Activated naive CD4-positive, alpha-beta T cell treated with anti-CD3 and anti-CD28 coated beads, Interleukin-2, amount 10 ng/mL, durations not matched to agents 7 days and 5 days (primary cell): ENCODE measurements at regions not wholly inside any gene's neighbourhood (a gene's known extent, or its start where the extent isn't known, plus 50 kb on each side); places are given as distances from the start of the nearest gene placed in this dataset.

ENCODE experiments used
- CTCF ChIA-PET: fragments of 350-600 bp; sonication (Branson Sonifier 250); formaldehyde crosslinking; loops from one replicate; lab custom pipeline; 2021; ENCODE audit warnings: antibody characterized with exemption; lab: Charles Lee
- DNase-seq: peaks from one replicate; pipeline ENCODE4 v3.0.0-alpha.2; 2020
- H3K27ac Mint-ChIP-seq: one replicate; pipeline ENCODE4 v1.8.0; 2021; ENCODE audit warnings: mild to moderate bottlenecking, moderate library complexity, mixed read lengths
- H3K27me3 Mint-ChIP-seq: one replicate; pipeline ENCODE4 v1.8.0; 2021; ENCODE audit warnings: mild to moderate bottlenecking, mixed read lengths
- H3K36me3 Mint-ChIP-seq: one replicate; pipeline ENCODE4 v1.8.0; 2021; ENCODE audit warnings: mixed read lengths
- H3K4me1 Mint-ChIP-seq: one replicate; pipeline ENCODE4 v1.8.0; 2021; ENCODE audit warnings: mixed read lengths
- H3K4me3 Mint-ChIP-seq: one replicate; pipeline ENCODE4 v1.8.0; 2021; ENCODE audit warnings: mild to moderate bottlenecking, moderate library complexity, mixed read lengths
- H3K9me3 Mint-ChIP-seq: one replicate; pipeline ENCODE4 v1.8.0; 2021; ENCODE audit warnings: mixed read lengths

DNA sequence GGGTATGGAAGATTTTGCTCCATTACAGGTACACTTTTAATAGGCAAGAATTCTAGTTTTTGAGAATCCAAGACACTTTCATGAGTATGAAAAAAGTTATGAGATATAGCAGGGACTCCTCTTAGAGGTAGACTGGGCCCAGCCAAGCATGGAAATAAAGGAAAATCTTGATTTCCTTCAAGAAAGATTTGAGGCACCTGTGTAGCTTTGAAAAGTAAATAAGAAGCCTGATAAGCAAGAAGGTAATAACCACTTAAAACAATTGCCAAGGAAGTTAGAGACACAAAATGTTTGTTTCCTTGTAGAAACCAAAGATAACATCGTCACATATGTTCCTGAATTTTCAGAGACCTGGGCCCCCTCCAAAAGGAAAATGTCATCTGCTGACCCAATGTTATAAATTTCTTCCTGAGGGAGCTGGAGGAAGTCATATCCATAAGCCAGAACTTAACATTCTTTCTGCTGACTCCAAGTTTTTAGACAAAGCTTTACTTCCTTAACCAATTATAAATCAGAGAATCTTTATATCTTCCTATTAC is 314.5 kb upstream of the ANO3 start:
- Mint-ChIP-seq H3K36me3 (no peaks in the 10 kb centered on the region), H3K27me3 (no peaks in the 10 kb centered on the region), H3K9me3 (peaks cover 2% of the 10 kb centered on the region), H3K4me1 (no peaks in the 10 kb centered on the region), H3K27ac (no peak overlapping the region), H3K4me3 (no peak overlapping the region)
- CTCF ChIA-PET, result interaction anchor here (1.1 kb wide), 1 partner anchor 27 kb away, joined by 3 read pairs; no protein-coding TSS in a partner anchor
- DNase-seq, result no peak

DNA sequence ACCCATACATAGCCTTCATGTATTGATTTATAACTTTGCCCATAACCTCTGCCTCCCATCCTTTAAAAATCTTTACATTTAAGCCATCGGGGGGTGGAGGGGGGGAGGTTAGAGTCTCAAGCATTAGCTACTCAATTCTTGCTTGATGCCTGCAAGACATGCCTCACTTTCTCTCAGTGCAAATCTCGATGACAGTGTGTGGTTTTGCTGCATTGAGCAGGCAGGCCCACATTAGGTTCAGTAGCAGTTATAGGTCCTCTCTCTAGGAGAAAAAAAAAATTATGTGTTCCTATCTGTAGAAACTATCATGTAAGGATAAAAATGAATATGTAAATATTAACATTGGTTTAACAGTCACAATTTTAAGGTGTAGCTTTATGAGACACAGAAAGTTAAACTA is 314.0 kb upstream of the ANO3 start:
- Mint-ChIP-seq H3K4me3 (no peak overlapping the region), H3K9me3 (peaks cover 2% of the 10 kb centered on the region), H3K4me1 (no peaks in the 10 kb centered on the region), H3K36me3 (no peaks in the 10 kb centered on the region), H3K27me3 (no peaks in the 10 kb centered on the region), H3K27ac (no peak overlapping the region)
- CTCF ChIA-PET, result interaction anchor here (1.1 kb wide), 1 partner anchor 27 kb away, joined by 3 read pairs; no protein-coding TSS in a partner anchor
- no peak for DNase-seq

DNA sequence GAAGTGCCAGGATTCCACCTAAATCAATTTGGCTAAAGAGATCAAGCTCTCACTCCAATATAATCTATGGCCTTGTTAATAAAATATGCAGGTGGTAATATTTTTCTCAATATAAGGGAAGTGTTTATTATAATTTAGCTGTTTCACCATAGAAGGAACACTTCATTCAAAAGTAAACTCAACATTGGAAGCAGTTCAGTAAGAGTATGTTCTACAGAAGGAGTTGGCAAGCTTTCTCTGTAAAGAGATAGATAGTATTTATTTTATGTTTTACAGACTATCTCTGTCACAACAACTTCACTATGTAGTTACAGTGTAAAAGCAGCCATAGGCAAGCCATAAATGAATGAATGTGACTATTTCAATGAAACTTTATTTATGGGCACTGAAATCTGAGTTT is 313.6 kb upstream of the ANO3 start:
- no peaks in the 10 kb centered on the region for H3K27me3 Mint-ChIP-seq
- H3K9me3 Mint-ChIP-seq, result peaks cover 2% of the 10 kb centered on the region
- CTCF ChIA-PET, result interaction anchor here (1.1 kb wide), 1 partner anchor 26 kb away, joined by 3 read pairs; no protein-coding TSS in a partner anchor
- no peaks in the 10 kb centered on the region for H3K36me3 Mint-ChIP-seq
- no peak for DNase-seq
- H3K27ac Mint-ChIP-seq, result no peak overlapping the region
- no peaks in the 10 kb centered on the region for H3K4me1 Mint-ChIP-seq
- no peak overlapping the region for H3K4me3 Mint-ChIP-seq

DNA sequence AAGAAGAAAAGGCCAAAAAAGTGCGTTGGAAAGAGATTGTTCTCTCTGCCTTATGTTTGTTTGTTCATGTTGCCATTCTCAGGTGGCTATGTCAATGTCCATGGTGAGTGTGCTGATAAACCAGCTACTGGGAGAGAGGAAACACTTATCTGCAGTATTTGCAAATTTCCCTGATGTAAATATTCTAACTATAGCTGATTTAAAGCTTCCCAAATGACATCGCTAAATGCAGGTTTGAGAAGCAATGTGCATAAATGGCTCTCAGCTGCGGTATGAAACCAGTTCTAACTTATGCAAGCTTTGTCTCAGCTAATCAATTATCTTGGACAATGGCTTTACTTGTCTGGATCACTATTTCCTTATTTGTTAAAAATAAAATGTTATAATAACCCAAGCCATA is 312.5 kb upstream of the ANO3 start:
- Mint-ChIP-seq H3K4me1 (no peaks in the 10 kb centered on the region), H3K9me3 (peaks cover 4% of the 10 kb centered on the region), H3K4me3 (no peak overlapping the region), H3K36me3 (no peaks in the 10 kb centered on the region), H3K27me3 (no peaks in the 10 kb centered on the region), H3K27ac (no peak overlapping the region)
- no peak for DNase-seq
- CTCF ChIA-PET, result no interaction called here

DNA sequence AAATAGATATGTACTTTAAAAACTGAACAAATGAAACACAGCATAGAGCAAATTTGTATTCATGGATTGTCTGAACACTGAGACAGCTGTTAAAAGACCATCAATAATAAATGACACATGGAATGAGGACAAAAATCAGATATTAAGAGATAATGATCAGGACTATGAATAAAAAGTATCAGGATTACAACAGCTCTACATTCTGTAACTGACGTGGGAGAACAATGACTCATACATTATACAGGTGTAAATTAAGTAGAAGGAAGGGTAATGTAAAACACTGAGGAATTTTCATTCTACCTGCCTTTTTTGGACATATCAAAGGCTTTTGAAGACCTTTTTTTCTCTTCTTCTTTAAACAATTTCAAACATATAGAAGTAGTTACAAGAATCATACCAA is 310.9 kb upstream of the ANO3 start:
- Mint-ChIP-seq H3K27me3 (no peaks in the 10 kb centered on the region), H3K4me3 (no peak overlapping the region), H3K36me3 (no peaks in the 10 kb centered on the region), H3K27ac (no peak overlapping the region), H3K9me3 (peaks cover 7% of the 10 kb centered on the region), H3K4me1 (no peaks in the 10 kb centered on the region)
- DNase-seq, result no peak
- CTCF ChIA-PET, result no interaction called here

DNA sequence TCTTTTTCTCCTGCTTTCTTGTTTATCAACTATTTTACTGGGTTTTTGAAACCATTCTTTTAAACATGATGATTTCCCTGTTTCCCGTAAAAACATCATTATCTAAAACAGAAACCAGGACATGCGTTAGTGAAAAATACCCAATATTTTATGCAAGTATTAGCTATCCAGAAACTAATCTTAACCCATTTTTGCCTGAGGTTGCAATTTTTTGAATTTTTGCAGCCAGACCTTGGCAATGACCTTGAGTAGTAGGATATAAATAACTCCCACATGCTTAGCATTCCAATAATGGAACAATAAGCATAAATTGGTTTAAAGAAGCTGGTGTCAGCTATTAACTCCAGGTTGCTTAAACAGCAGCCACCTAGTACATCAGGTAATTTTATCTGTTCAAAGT is 308.9 kb upstream of the ANO3 start:
- H3K27me3 Mint-ChIP-seq, result no peaks in the 10 kb centered on the region
- H3K4me3 Mint-ChIP-seq, result no peak overlapping the region
- peaks cover 7% of the 10 kb centered on the region for H3K9me3 Mint-ChIP-seq
- no peak for DNase-seq
- no peaks in the 10 kb centered on the region for H3K36me3 Mint-ChIP-seq
- CTCF ChIA-PET, result no interaction called here
- no peaks in the 10 kb centered on the region for H3K4me1 Mint-ChIP-seq
- no peak overlapping the region for H3K27ac Mint-ChIP-seq

DNA sequence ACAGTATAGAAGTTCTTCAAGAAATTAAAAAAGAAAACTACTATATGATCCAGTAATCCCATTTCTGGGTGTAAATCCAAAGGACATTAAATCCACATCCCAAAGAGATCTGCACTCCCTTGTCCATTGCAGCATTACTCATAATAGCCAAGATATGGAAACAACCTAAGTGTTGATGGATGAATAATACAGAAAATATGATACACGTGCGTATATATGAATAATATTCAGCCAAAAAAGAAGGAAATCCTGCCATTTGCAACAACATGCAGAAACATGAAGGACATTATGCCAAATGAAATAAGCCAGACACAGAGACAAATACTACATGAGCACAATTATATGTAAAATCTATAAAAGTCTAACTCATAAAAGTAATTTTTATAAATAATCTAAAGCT is 306.3 kb upstream of the ANO3 start:
- CTCF ChIA-PET, result no interaction called here
- Mint-ChIP-seq H3K36me3 (no peaks in the 10 kb centered on the region), H3K27me3 (no peaks in the 10 kb centered on the region), H3K4me3 (no peak overlapping the region), H3K9me3 (peaks cover 7% of the 10 kb centered on the region), H3K4me1 (no peaks in the 10 kb centered on the region), H3K27ac (no peak overlapping the region)
- DNase-seq, result no peak

DNA sequence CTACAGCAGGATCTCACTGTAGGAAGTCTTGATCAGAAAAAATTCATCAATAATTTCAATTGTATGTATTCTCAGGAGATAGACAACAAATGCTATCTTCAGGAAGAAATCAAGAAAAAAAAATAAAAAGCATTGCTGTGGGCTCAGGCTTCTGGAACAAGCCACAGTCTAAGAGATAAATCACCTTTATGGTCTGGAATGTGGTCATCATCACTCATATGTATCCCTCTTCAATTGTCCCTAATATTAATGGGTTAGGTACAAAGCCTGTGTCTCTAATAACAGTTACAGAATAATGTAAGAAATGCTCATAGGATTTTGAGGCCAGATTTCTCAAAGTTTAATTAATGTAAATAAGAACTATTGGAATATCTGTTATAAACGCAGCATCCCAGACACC is 305.9 kb upstream of the ANO3 start:
- H3K27ac Mint-ChIP-seq, result no peak overlapping the region
- CTCF ChIA-PET, result no interaction called here
- H3K9me3 Mint-ChIP-seq, result peaks cover 7% of the 10 kb centered on the region
- no peak overlapping the region for H3K4me3 Mint-ChIP-seq
- DNase-seq, result no peak
- no peaks in the 10 kb centered on the region for H3K27me3 Mint-ChIP-seq
- no peaks in the 10 kb centered on the region for H3K36me3 Mint-ChIP-seq
- no peaks in the 10 kb centered on the region for H3K4me1 Mint-ChIP-seq

DNA sequence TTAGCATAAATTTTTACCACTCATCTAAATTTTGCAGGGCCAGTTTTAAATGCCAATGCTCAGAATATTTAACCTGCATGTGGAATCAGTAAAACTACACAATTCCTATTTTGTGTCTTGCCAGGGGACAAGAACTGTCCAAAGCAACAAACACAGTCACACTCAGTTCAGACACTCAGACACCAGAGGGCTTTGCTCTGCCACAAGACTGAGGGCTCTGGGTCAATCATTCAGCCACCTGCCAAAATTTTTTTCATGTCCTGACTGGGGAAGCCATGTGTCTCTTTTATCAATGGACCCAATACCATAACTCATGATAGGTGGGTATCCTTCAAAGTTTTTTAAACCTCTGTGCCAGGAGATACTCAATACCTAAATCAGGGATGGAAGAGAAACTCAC is 304.0 kb upstream of the ANO3 start:
- Mint-ChIP-seq H3K27me3 (no peaks in the 10 kb centered on the region), H3K27ac (no peak overlapping the region), H3K4me3 (no peak overlapping the region), H3K36me3 (no peaks in the 10 kb centered on the region), H3K4me1 (no peaks in the 10 kb centered on the region), H3K9me3 (peaks cover 7% of the 10 kb centered on the region)
- DNase-seq, result no peak
- CTCF ChIA-PET, result no interaction called here

DNA sequence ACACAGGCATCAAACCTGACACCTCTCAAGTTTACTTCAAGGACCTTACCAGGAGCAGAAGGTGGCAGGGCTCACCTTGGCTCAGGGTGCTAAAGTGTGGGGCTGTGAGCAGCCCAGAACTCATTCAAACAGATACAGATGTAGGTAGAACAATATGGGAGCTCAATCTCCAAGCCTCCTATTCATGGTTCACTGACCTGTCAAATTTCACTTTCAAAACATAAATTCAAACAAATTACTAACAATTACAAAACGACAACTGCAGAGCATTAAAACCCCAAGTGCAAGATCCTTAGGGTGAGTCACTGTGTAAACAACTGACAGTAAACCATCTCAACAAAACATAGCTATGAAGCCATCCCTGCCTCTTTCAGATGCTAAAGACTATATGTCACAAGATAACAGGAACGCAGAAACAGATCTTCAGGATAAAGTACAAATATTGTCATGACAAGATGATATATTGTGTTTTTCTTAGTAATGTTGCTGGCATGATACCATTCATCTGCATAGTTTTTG is 303.5 kb upstream of the ANO3 start:
- Mint-ChIP-seq H3K27ac (no peak overlapping the region), H3K27me3 (no peaks in the 10 kb centered on the region), H3K9me3 (peaks cover 7% of the 10 kb centered on the region), H3K4me3 (no peak overlapping the region), H3K36me3 (no peaks in the 10 kb centered on the region), H3K4me1 (no peaks in the 10 kb centered on the region)
- DNase-seq, result no peak
- CTCF ChIA-PET, result no interaction called here

DNA sequence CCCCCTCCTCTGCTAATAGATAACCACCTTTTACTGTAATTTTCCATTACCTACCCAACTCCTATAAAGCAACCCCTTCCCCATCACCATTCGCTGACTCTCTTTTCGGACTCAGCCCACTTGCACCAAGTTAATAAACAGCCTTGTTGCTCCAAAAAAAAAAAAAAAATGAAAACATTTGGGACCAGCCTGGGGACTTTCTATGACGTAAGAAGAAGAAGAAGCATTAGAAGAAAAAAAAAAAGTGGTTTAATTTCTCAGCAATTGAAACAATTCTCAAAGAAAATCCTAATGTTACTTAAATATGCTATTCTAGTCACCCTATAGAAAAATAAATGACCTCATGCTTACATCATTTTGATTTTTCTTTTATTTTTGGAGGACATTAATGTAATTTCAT is 301.5 kb upstream of the ANO3 start:
- no peak overlapping the region for H3K4me3 Mint-ChIP-seq
- H3K36me3 Mint-ChIP-seq, result no peaks in the 10 kb centered on the region
- CTCF ChIA-PET, result no interaction called here
- no peaks in the 10 kb centered on the region for H3K4me1 Mint-ChIP-seq
- no peak overlapping the region for H3K27ac Mint-ChIP-seq
- no peaks in the 10 kb centered on the region for H3K27me3 Mint-ChIP-seq
- peaks cover 6% of the 10 kb centered on the region for H3K9me3 Mint-ChIP-seq
- DNase-seq, result no peak

DNA sequence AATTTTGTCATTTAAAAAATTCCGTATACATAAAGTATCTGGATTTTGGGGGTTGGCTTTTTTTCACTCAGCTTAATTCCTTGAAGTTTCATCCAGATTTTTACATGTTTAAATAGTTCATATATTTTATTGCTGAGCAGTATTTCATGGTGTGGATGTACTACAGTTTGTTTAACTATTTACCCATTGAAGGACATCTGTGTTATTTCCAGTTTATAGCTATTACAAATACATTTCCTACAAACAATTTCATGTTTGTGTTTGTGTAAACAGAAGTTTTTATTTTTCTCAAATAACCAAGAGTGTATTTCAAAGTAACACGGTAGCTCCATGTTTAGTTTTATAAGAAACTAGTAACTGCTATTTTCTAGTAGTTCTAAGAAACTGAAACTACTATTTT is 299.7 kb upstream of the ANO3 start:
- no peak overlapping the region for H3K27ac Mint-ChIP-seq
- H3K9me3 Mint-ChIP-seq, result peaks cover 4% of the 10 kb centered on the region
- no peaks in the 10 kb centered on the region for H3K36me3 Mint-ChIP-seq
- no peak for DNase-seq
- CTCF ChIA-PET, result no interaction called here
- no peaks in the 10 kb centered on the region for H3K27me3 Mint-ChIP-seq
- H3K4me3 Mint-ChIP-seq, result no peak overlapping the region
- no peaks in the 10 kb centered on the region for H3K4me1 Mint-ChIP-seq

DNA sequence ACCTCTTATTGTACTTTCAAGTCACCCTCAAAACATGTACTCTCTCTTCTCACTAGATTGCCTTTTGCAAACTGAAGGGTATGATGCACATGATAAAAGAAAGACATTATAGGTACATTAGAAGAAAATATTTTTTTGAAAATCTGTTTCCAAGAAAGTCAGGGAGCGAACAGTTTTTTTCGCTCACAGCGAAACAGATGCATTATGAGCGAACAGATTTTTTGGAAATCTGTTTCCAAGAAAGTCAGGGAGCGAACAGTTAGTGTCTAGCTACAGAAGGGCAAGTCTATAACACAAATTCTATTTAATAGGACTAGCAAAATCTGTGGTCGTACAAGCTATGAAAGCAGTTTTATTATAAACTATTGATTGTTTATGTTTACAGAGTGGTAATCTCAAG is 296.2 kb upstream of the ANO3 start:
- no peak for DNase-seq
- no peaks in the 10 kb centered on the region for H3K27me3 Mint-ChIP-seq
- H3K4me1 Mint-ChIP-seq, result no peaks in the 10 kb centered on the region
- CTCF ChIA-PET, result no interaction called here
- H3K4me3 Mint-ChIP-seq, result no peak overlapping the region
- H3K9me3 Mint-ChIP-seq, result peaks cover 5% of the 10 kb centered on the region
- no peaks in the 10 kb centered on the region for H3K36me3 Mint-ChIP-seq
- H3K27ac Mint-ChIP-seq, result no peak overlapping the region

DNA sequence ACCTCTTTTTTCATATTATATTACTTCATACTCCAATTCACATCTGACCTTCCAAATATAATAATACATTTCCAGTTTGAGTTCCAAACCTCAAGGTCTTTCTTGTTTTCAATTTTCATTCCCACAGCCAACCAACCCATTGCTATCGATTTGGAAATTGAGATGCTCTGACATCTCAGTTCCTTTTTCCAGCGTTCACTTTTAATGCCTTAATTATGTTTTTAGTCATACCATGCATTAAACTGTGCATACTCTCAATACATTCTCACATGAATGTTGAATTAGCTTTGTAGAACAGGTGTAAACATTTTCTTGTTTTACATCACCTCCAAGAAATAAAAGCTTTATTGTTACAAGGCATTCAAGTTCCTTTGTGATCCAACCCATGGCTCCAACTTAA is 294.2 kb upstream of the ANO3 start:
- H3K27me3 Mint-ChIP-seq, result no peaks in the 10 kb centered on the region

DNA sequence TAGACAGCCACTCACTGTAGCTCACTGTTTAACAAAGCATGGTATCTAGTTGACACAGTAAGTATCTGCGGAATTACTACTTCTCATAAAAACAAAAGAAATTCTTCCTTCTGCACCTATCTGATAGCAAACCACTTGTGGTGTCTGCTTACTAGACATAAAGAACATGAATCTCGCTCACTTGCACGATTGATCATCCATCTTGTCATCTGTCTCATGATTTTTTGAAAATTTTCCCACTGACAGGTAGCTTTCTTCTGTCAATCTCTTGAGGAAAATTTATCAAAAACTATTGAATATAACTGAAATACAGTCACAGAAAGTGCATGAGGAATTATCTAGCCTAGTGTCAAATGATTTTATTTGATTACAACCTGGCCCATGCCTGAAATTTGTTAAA is 291.6 kb upstream of the ANO3 start:
- Mint-ChIP-seq H3K4me1 (no peaks in the 10 kb centered on the region), H3K36me3 (no peaks in the 10 kb centered on the region), H3K27me3 (no peaks in the 10 kb centered on the region), H3K27ac (no peak overlapping the region), H3K9me3 (peaks cover 2% of the 10 kb centered on the region), H3K4me3 (no peak overlapping the region)
- no peak for DNase-seq
- CTCF ChIA-PET, result no interaction called here

More for the DNA sequence above, 294.2 kb upstream of the ANO3 start:
- CTCF ChIA-PET, result no interaction called here
- Mint-ChIP-seq H3K9me3 (peaks cover 5% of the 10 kb centered on the region), H3K4me3 (no peak overlapping the region), H3K4me1 (no peaks in the 10 kb centered on the region), H3K27ac (no peak overlapping the region), H3K36me3 (no peaks in the 10 kb centered on the region)
- no peak for DNase-seq

DNA sequence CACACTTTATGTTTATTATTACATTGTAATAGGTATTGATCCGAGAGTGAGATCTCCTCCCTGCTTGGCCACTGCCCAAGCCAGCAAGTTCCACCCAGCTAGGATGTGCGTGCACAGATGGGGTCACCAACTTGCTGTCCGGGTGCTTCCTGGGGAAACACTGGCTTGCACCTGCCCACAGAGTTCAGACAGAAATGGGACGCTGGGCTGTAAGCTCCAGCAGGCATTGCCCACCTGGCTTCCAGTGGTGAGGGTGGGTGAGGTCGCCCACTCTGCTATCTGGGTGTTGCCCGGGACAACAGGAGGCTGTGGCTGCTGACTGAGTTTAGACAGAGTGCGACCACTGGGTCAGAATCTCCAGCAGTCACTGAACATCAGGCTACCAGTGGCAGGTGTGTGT is 289.8 kb upstream of the ANO3 start:
- H3K27ac Mint-ChIP-seq, result no peak overlapping the region
- H3K4me3 Mint-ChIP-seq, result no peak overlapping the region
- peaks cover 2% of the 10 kb centered on the region for H3K9me3 Mint-ChIP-seq
- no peaks in the 10 kb centered on the region for H3K27me3 Mint-ChIP-seq
- no peak for DNase-seq
- no peaks in the 10 kb centered on the region for H3K36me3 Mint-ChIP-seq
- no peaks in the 10 kb centered on the region for H3K4me1 Mint-ChIP-seq
- CTCF ChIA-PET, result no interaction called here
